GM12878 (cell line): ENCODE measurements at regions not wholly inside any gene's neighbourhood (a gene's known extent, or its start where the extent isn't known, plus 50 kb on each side); places are given as distances from the start of the nearest gene placed in this dataset.

Source experiments
- ATAC-seq: fragments of 200-7000 bp; cut with Tn5 transposase; 3 replicates; pipeline ENCODE4 v1.9.1; 2020; ENCODE audit warnings: mild to moderate bottlenecking, moderate library complexity
- BruUV-seq: library from RNA; stranded (reverse); fragments of 400-500 nt; replicated peaks from 2 replicates; lab custom pipeline; 2021; lab: Mats Ljungman, UMichigan
- CTCF ChIA-PET: fragments of 300-600 bp; sonication (Branson Sonifier 250); formaldehyde crosslinking; extraction: SDS; loops from one replicate; lab custom pipeline; 2021; ENCODE audit warnings: inconsistent platforms; lab: Yijun Ruan, JAX
- POLR2A ChIA-PET: fragments of 350-600 bp; formaldehyde crosslinking; extraction: SDS; loops from one replicate; lab custom pipeline; 2021; ENCODE audit warnings: inconsistent platforms; lab: Charles Lee
- RAD21 ChIA-PET: fragments of 300-600 bp; sonication (Branson Sonifier 250); formaldehyde crosslinking; loops from one replicate; lab custom pipeline; 2023; ENCODE audit warnings: antibody characterized with exemption; ENCODE audit not compliant: unreplicated experiment; lab: Charles Lee
- SMC1A ChIA-PET: fragments of 300-600 bp; sonication (Branson Sonifier 250); formaldehyde crosslinking; loops from one replicate; lab custom pipeline; 2023; ENCODE audit not compliant: unreplicated experiment, uncharacterized antibody; lab: Charles Lee
- DNase-seq: peaks from one replicate; pipeline ENCODE4 v3.0.0-alpha.2; 2011; ENCODE audit warnings: low read depth, low spot score
- FAIRE-seq: peaks from 3 replicates; lab custom pipeline; 2011; peaks lifted over from hg19 to GRCh38; lab: Jason Lieb, UNC
- H2AFZ ChIP-seq: 2 replicates; pipeline ENCODE4 v1.6.0; 2011; ENCODE audit warnings: low read depth, low read length, control low read depth; ENCODE audit not compliant: control insufficient read depth
- H3K27ac ChIP-seq: 2 replicates; pipeline ENCODE4 v1.5.1; 2011; ENCODE audit warnings: control low read depth; ENCODE audit not compliant: control insufficient read depth, insufficient read depth
- H3K27me3 ChIP-seq, 2 experiments: replicated peaks in 1 of 2; 2 replicates each; pipeline versions ENCODE4 v1.6.0 to v1.6.1; 2011; ENCODE audit warnings: low read length in 1 of 2; ENCODE audit not compliant: control insufficient read depth in 2 of 2, insufficient read depth in 2 of 2
- H3K36me3 ChIP-seq, 2 experiments: 2 replicates each; pipeline ENCODE4 v1.5.1; 2011; ENCODE audit warnings: low read length in 1 of 2; ENCODE audit not compliant: control insufficient read depth in 2 of 2, insufficient read depth in 2 of 2
- H3K4me1 ChIP-seq: 2 replicates; pipeline ENCODE4 v1.6.1; 2011; ENCODE audit warnings: mild to moderate bottlenecking, low read length, moderate library complexity, mixed read lengths; ENCODE audit not compliant: control insufficient read depth, insufficient read depth
- H3K4me2 ChIP-seq: 2 replicates; pipeline ENCODE4 v1.6.0; 2011; ENCODE audit warnings: control low read depth; ENCODE audit not compliant: control insufficient read depth, insufficient read depth
- H3K4me3 ChIP-seq: fragments of 200-600 bp; sonication (generic); 2 replicates; pipeline ENCODE4 v1.5.1; 2016
- H3K79me2 ChIP-seq: 2 replicates; pipeline ENCODE4 v1.6.0; 2011; ENCODE audit warnings: low read length; ENCODE audit not compliant: control insufficient read depth, insufficient read depth
- H3K9ac ChIP-seq: 2 replicates; pipeline ENCODE4 v1.8.0; 2011; ENCODE audit warnings: low read length, control low read depth, mixed read lengths; ENCODE audit not compliant: control insufficient read depth, insufficient read depth
- H3K9me3 ChIP-seq: replicated peaks from 3 replicates; pipeline ENCODE4 v1.5.1; 2011; ENCODE audit warnings: mild to moderate bottlenecking, low read length; ENCODE audit not compliant: control insufficient read depth, insufficient read depth
- H4K20me1 ChIP-seq: 2 replicates; pipeline ENCODE4 v1.6.0; 2011; ENCODE audit not compliant: control insufficient read depth, insufficient read depth
- CREB1 ChIP-seq: IDR thresholded peaks from 2 replicates; pipeline ENCODE4 v1.6.1; 2012; ENCODE audit warnings: low read depth, mild to moderate bottlenecking, inconsistent platforms
- EED ChIP-seq: sonication (generic); IDR thresholded peaks from 2 replicates; pipeline ENCODE4 v1.6.1; 2016; ENCODE audit warnings: antibody characterized with exemption, low read depth
- MTA2 ChIP-seq: fragments of 450-650 bp; IDR thresholded peaks from 2 replicates; pipeline ENCODE4 v1.6.1; 2016; ENCODE audit warnings: low read depth, mild to moderate bottlenecking, moderate library complexity
- NFXL1 ChIP-seq: fragments of 450-650 bp; IDR thresholded peaks from 2 replicates; pipeline ENCODE4 v1.6.1; 2017; ENCODE audit warnings: antibody characterized with exemption, mild to moderate bottlenecking, borderline replicate concordance
- TCF12 ChIP-seq: IDR thresholded peaks from 2 replicates; pipeline ENCODE4 v1.6.1; 2011; ENCODE audit warnings: low read depth, mild to moderate bottlenecking, low read length
- WGBS: methylation state at CpG from one replicate; pipeline ENCODE4 v1.1.6; 2016; ENCODE audit warnings: low lambda C conversion rate; ENCODE audit not compliant: insufficient replicate concordance, insufficient coverage; ENCODE audit errors: missing lambda C conversion rate; 5-methylcytosine and 5-hydroxymethylcytosine counted together
- in situ Hi-C: fragments of 300-500 bp; cut with MboI; formaldehyde crosslinking; loops from 9 replicates; pipeline ENCODE4 v1.14.3; 2018; ENCODE audit warnings: mixed read lengths
- intact Hi-C: fragments of 100-400 bp; cut with micrococcal nuclease; formaldehyde crosslinking; loops from one replicate; pipeline ENCODE4 v1.14.2; 2022; ENCODE audit not compliant: unreplicated experiment
- TF ChIP-seq, protein P1 (sequence below): fragments of 450-650 bp; formaldehyde crosslinking; IDR thresholded peaks from 2 replicates; pipeline ENCODE4 v1.4.0; 2022; ENCODE audit warnings: mild to moderate bottlenecking, moderate library complexity

DNA sequence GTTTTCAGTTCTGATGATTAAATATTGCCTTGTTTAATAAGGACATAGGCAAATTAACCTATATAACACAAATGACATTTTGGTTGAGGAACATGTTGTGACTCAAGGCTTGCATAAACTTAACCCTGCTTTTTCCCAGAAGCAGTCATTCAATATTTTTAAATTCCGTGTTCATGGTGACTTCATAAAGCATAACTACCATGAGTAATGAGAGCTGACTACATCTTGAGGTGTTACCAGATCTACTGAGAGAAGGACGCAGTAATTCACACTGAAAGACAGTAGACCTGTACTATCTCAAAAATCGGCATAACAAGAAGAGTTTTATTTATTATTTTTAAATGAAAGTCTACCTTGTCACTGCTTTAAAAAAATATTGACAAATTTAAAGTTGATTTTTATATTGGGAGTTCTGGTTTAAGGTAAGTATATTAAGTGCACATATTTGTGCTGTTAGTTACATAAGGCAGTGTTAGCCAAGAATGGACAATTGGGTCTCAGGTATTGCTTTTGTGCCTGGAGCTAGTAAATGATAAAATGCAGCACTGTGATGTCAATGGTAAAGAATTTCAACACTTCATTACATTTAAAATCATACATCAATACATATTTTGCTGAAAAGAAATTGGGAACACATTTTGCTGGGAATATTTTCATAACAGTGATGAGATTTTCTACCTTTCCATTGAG lies 1198.5 kb downstream of the FSCB start:
- intact Hi-C loops (no loop called here), in situ Hi-C loops (no loop called here)
- no peaks in the 10 kb centered on the region for H3K27me3 ChIP-seq
- no TSS peak for BruUV-seq
- H3K4me3 ChIP-seq = no peak overlapping the region
- FAIRE-seq (no peak), DNase-seq (no peak), ATAC-seq (no peak)
- CTCF ChIA-PET = no interaction called here
- POLR2A ChIA-PET = no interaction called here
- no peaks in the 10 kb centered on the region for H3K79me2 ChIP-seq
- no peak overlapping the region for H3K9ac ChIP-seq
- H3K4me2 ChIP-seq = no peak overlapping the region
- WGBS = 17% methylated on average over 3 of the region's 3 CpGs
- no peak for TF ChIP-seq TCF12
- TF ChIP-seq NFXL1 = no peak
- no peak for TF ChIP-seq MTA2
- TF ChIP-seq CREB1 = no peak
- no peaks in the 10 kb centered on the region for H4K20me1 ChIP-seq
- H3K36me3 ChIP-seq = no peaks in the 10 kb centered on the region
- H3K4me1 ChIP-seq = no peaks in the 10 kb centered on the region
- no peak overlapping the region for H3K27ac ChIP-seq
- RAD21 ChIA-PET = no interaction called here
- SMC1A ChIA-PET = no interaction called here
- no peaks in the 10 kb centered on the region for H3K9me3 ChIP-seq
- no peak overlapping the region for H2AFZ ChIP-seq

DNA sequence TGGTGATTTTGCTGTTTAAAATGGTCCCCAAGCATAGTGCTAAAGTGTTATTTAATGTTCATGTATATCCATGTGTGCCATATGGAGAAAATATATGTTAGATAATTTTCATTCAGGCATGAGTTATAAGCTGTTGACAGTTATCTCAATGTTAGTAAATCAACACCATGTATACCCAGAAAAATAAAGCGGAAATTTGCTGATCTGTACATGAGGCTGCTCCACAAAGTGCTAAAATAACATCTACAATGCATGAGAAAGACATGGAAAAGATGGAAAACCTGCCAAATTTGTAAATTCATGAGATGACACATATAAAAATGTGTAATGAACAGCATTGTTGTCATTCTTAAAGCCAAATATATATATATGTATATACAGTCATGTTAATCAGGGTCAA lies 1199.2 kb downstream of the FSCB start:
- no peaks in the 10 kb centered on the region for H3K36me3 ChIP-seq
- DNase-seq (no peak), FAIRE-seq (no peak), ATAC-seq (no peak)
- in situ Hi-C loops = no loop called here
- SMC1A ChIA-PET = no interaction called here
- RAD21 ChIA-PET = no interaction called here
- intact Hi-C loops = no loop called here
- no peaks in the 10 kb centered on the region for H3K27me3 ChIP-seq
- WGBS = 0% methylated on average over 1 of the region's 1 CpG
- no peaks in the 10 kb centered on the region for H4K20me1 ChIP-seq
- CTCF ChIA-PET = no interaction called here
- no TSS peak for BruUV-seq
- no peak overlapping the region for H3K4me2 ChIP-seq
- no peak overlapping the region for H3K27ac ChIP-seq
- no peak overlapping the region for H3K9ac ChIP-seq
- H3K4me1 ChIP-seq = no peaks in the 10 kb centered on the region
- no peak overlapping the region for H3K4me3 ChIP-seq
- no peaks in the 10 kb centered on the region for H3K9me3 ChIP-seq
- no peak for TF ChIP-seq EED
- TF ChIP-seq, protein P1, sequence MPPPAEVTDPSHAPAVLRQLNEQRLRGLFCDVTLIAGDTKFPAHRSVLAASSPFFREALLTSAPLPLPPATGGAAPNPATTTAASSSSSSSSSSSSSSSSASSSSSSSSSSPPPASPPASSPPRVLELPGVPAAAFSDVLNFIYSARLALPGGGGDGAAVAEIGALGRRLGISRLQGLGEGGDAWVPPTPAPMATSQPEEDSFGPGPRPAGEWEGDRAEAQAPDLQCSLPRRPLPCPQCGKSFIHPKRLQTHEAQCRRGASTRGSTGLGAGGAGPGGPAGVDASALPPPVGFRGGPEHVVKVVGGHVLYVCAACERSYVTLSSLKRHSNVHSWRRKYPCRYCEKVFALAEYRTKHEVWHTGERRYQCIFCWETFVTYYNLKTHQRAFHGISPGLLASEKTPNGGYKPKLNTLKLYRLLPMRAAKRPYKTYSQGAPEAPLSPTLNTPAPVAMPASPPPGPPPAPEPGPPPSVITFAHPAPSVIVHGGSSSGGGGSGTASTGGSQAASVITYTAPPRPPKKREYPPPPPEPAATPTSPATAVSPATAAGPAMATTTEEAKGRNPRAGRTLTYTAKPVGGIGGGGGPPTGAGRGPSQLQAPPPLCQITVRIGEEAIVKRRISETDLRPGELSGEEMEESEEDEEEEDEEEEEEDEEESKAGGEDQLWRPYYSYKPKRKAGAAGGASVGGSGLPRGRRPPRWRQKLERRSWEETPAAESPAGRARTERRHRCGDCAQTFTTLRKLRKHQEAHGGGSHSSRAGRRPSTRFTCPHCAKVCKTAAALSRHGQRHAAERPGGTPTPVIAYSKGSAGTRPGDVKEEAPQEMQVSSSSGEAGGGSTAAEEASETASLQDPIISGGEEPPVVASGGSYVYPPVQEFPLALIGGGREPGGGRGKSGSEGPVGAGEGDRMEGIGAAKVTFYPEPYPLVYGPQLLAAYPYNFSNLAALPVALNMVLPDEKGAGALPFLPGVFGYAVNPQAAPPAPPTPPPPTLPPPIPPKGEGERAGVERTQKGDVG (CRISPR knock-in tag) = no peak
- no peaks in the 10 kb centered on the region for H3K79me2 ChIP-seq
- POLR2A ChIA-PET = no interaction called here
- H2AFZ ChIP-seq = no peak overlapping the region
